K562 (cell line): ENCODE measurements at regions not wholly inside any gene's neighbourhood (a gene's known extent, or its start where the extent isn't known, plus 50 kb on each side); places are given as distances from the start of the nearest gene placed in this dataset.

Source experiments
- ATAC-seq: fragments of 200-7000 bp; cut with Tn5 transposase; 3 replicates; pipeline ENCODE4 v1.9.1; 2020; ENCODE audit warnings: moderate library complexity
- BruUV-seq: library from RNA; stranded (reverse); fragments of 400-500 nt; replicated peaks from 2 replicates; lab custom pipeline; 2021; lab: Mats Ljungman, UMichigan
- CTCF ChIA-PET: fragments of 300-600 bp; formaldehyde crosslinking; extraction: SDS; loops from one replicate; lab custom pipeline; 2021; ENCODE audit warnings: low intra/inter-chr PET ratio; lab: Yijun Ruan, JAX
- POLR2A ChIA-PET: fragments of 300-600, 350-650 bp; sonication (Branson Sonifier 250); formaldehyde crosslinking; extraction: SDS; loops from one replicate; lab custom pipeline; 2021; ENCODE audit warnings: antibody characterized with exemption, inconsistent platforms; lab: Yijun Ruan, JAX
- DNase-seq, 4 experiments: peaks; one replicate each; pipeline versions ENCODE4 v3.0.0 to v3.0.0-alpha.2; 2011 to 2018; ENCODE audit warnings: low spot score in 3 of 4, mixed read lengths in 3 of 4; ENCODE audit errors: extremely low read depth in 1 of 4
- FAIRE-seq: peaks from 2 replicates; lab custom pipeline; 2011; peaks lifted over from hg19 to GRCh38; lab: Jason Lieb, UNC
- H2AFZ ChIP-seq: 2 replicates; pipeline ENCODE4 v1.6.0; 2011; ENCODE audit warnings: low read depth, low read length, control low read depth, inconsistent platforms
- H3K27ac ChIP-seq: fragments of 200-600 bp; 3 replicates; pipeline ENCODE4 v1.8.0; 2011; ENCODE audit warnings: low read depth, mild to moderate bottlenecking, control low read depth, inconsistent platforms, low read length, moderate library complexity, mixed read lengths; ENCODE audit errors: extremely low read depth
- H3K27me3 ChIP-seq, 2 experiments: fragments of 300-600 bp in 1 of 2; 2 replicates in 1 of 2; 3 replicates in 1 of 2; pipeline versions ENCODE4 v1.6.0 to v1.8.0; 2011; ENCODE audit warnings: inconsistent platforms in 2 of 2, low read length in 2 of 2, mild to moderate bottlenecking in 1 of 2, mixed read lengths in 1 of 2, moderate library complexity in 1 of 2; ENCODE audit not compliant: control insufficient read depth in 2 of 2, insufficient read depth in 2 of 2
- H3K36me3 ChIP-seq: fragments of 300-600 bp; 3 replicates; pipeline ENCODE4 v1.8.0; 2011; ENCODE audit warnings: mild to moderate bottlenecking, low read length, inconsistent platforms; ENCODE audit not compliant: control insufficient read depth, insufficient read depth
- H3K4me1 ChIP-seq, 2 experiments: fragments of 200-600 bp in 1 of 2; replicated peaks in 1 of 2; 2 replicates in 1 of 2; 3 replicates in 1 of 2; pipeline versions ENCODE4 v1.5.1 to v1.8.0; 2011; ENCODE audit warnings: inconsistent platforms in 2 of 2, low read length in 2 of 2, mild to moderate bottlenecking in 1 of 2, mixed read lengths in 1 of 2, moderate library complexity in 1 of 2; ENCODE audit not compliant: control insufficient read depth in 2 of 2, insufficient read depth in 2 of 2
- H3K4me2 ChIP-seq: 2 replicates; pipeline ENCODE4 v1.6.1; 2011; ENCODE audit warnings: low read length, control low read depth, inconsistent platforms, mixed read lengths; ENCODE audit not compliant: insufficient read depth
- H3K4me3 ChIP-seq: fragments of 200-600 bp; sonication (generic), shearing (Covaris generic); 2 replicates; pipeline ENCODE4 v1.5.1; 2016; ENCODE audit warnings: control low read depth, inconsistent platforms
- H3K79me2 ChIP-seq: fragments of 200-600 bp; 3 replicates; pipeline ENCODE4 v1.8.0; 2011; ENCODE audit warnings: low read length, inconsistent platforms; ENCODE audit not compliant: control insufficient read depth, insufficient read depth
- H3K9ac ChIP-seq, 2 experiments: 2 replicates each; pipeline versions ENCODE4 v1.6.0 to v1.6.1; 2011; ENCODE audit warnings: low read depth in 2 of 2, low read length in 2 of 2, control low read depth in 1 of 2, inconsistent platforms in 1 of 2, mild to moderate bottlenecking in 1 of 2, mixed read lengths in 1 of 2; ENCODE audit not compliant: insufficient read depth in 1 of 2
- H3K9me1 ChIP-seq: one replicate; pipeline ENCODE4 v1.6.0; 2011; ENCODE audit warnings: inconsistent platforms, mild to moderate bottlenecking, low read length, moderate library complexity; ENCODE audit not compliant: control insufficient read depth, insufficient read depth
- H3K9me3 ChIP-seq: replicated peaks from 2 replicates; pipeline ENCODE4 v1.5.1; 2011; ENCODE audit warnings: low read depth, low read length, inconsistent platforms; ENCODE audit not compliant: control insufficient read depth, insufficient read depth
- H4K20me1 ChIP-seq: replicated peaks from 2 replicates; pipeline ENCODE4 v1.6.1; 2011; ENCODE audit warnings: low read length, inconsistent platforms, mixed read lengths; ENCODE audit not compliant: control insufficient read depth, insufficient read depth
- PHF8 ChIP-seq: fragments of 200-600 bp; sonication (generic); IDR thresholded peaks from 2 replicates; pipeline ENCODE4 v1.6.1; 2012; ENCODE audit warnings: mixed run types, mild to moderate bottlenecking, inconsistent platforms, low read length, moderate library complexity, borderline replicate concordance
- ZNF318 ChIP-seq, 2 experiments: fragments of 450-650 bp; IDR thresholded peaks; 2 replicates each; pipeline ENCODE4 v1.6.1; 2016; ENCODE audit warnings: mild to moderate bottlenecking in 2 of 2, borderline replicate concordance in 1 of 2, low read depth in 1 of 2, moderate library complexity in 1 of 2
- WGBS: fragments of 100-300 bp; shearing (Covaris generic); methylation state at CpG from one replicate; pipeline ENCODE4 v1.1.6; 2016; ENCODE audit warnings: low coverage, mixed read lengths; ENCODE audit not compliant: insufficient coverage; ENCODE audit errors: missing lambda C conversion rate; 5-methylcytosine and 5-hydroxymethylcytosine counted together
- in situ Hi-C: fragments of 300-500 bp; cut with MboI; formaldehyde crosslinking; loops from 4 replicates; pipeline ENCODE4 v1.15.0; 2018; ENCODE audit warnings: inconsistent platforms, mixed read lengths
- intact Hi-C: fragments of 100-400 bp; cut with micrococcal nuclease; formaldehyde crosslinking; loops from 2 replicates; pipeline ENCODE4 v1.14.2; 2022

DNA sequence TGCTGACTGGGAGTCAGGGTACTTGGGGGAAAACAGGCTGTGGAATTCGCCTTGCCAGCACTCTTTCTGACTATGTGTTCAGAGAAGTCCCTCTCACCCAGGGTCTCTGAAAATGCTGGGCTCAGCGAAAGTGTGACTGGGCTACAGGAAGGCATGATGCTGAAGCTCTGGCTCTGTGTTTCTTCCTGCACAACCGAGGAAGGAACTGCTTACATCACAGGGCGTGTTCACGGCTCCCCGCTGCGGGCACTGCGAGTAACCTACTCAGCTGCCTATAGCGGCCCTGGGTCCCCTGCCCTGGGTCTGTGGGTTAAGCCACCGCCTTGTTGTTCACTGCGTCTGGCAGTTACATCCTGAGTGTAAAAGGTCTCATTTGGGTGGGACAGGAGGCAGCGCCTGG lies 222.4 kb upstream of the IRX4 start:
- in situ Hi-C loops: no loop called here
- no peak overlapping the region for H2AFZ ChIP-seq
- TF ChIP-seq PHF8 (no peak), ZNF318 (IDR thresholded peaks at IDR 0.05; ENCODE audit: borderline replicate concordance in 1 of 2, low read depth in 1 of 2) (no peak)
- TF ChIP-seq, all 486 proteins: peak for 0
- Histone ChIP-seq H3K9ac (no peak overlapping the region), H3K9me3 (no peaks in the 10 kb centered on the region), H3K4me3 (no peak overlapping the region), H3K4me2 (no peak overlapping the region), H3K36me3 (no peaks in the 10 kb centered on the region), H3K27ac (no peak overlapping the region), H3K79me2 (no peaks in the 10 kb centered on the region), H3K9me1 (no peaks in the 10 kb centered on the region), H4K20me1 (peaks cover 3% of the 10 kb centered on the region; the same call in 1 of the 2 replicates), H3K4me1 (no peaks in the 10 kb centered on the region; a peak in 1 of 5 replicates), H3K27me3 (peaks cover 17 to 41% of the 10 kb centered on the region in 2 experiments)
- intact Hi-C loops: no loop called here
- BruUV-seq: no TSS peak
- no peak for DNase-seq
- no peak for FAIRE-seq
- POLR2A ChIA-PET: interaction anchor here (0.6 to 1.0 kb wide), 2 partner anchors 17 to 52 kb away, joined by 3 to 4 read pairs; no protein-coding TSS in a partner anchor
- CTCF ChIA-PET: no interaction called here
- 3% methylated on average over 12 of the region's 12 CpGs for WGBS
- no peak for ATAC-seq
